HG03196 (cell line): ENCODE measurements at regions not wholly inside any gene's neighbourhood (a gene's known extent, or its start where the extent isn't known, plus 50 kb on each side); places are given as distances from the start of the nearest gene placed in this dataset.

ENCODE experiments used
- ATAC-seq: cut with Tn5 transposase; IDR thresholded peaks from one replicate; pipeline ENCODE4 v1.9.1; 2021; ENCODE audit not compliant: unreplicated experiment

GRCh38 chrX:40459571-40460158 is 121.1 kb upstream of the ATP6AP2 start:
- no peak for ATAC-seq

DNA sequence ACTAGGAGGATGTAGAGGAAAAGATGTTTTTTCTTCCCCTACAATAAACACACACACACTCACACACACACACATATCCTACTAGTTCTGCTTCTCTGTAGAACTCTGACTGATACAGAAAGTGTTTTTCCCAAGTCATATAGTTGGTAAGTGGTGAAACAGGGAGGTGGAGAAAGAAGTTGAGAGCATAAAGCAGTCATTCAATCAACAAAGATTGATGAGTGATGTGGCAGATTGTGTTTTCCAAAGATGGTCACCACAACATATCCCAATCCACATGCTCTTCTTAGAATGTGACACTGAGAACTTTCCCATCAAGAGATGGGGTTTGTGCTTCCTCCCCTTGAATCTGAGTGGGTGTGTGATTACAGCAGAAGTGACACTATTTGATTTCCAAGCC is 123.4 kb upstream of the ATP6AP2 start:
- ATAC-seq, result no peak

DNA sequence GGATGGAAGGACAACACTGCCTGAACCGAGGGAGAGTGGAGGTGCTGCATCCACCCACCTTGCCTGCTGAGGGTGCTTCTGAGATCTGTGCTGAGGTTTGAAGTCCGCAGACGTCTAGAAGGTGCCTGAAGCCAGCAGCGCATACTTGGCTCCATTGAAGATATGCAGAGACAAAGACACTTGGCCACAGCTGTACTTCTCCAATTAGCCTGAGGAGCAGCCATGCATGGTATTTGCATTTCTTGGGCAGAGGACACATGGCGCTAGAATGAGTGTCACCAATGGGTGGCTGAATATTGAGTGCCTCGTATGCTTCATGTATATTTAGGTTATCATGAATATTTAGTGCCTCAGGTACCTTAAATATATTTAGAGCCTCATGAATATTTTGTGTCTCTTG is 128.7 kb upstream of the ATP6AP2 start:
- ATAC-seq, result no peak

GRCh38 chrX:40449956-40450706 is 130.6 kb upstream of the ATP6AP2 start:
- no peak for ATAC-seq

GRCh38 chrX:40449396-40449795 is 131.4 kb upstream of the ATP6AP2 start:
- ATAC-seq, result no peak

DNA sequence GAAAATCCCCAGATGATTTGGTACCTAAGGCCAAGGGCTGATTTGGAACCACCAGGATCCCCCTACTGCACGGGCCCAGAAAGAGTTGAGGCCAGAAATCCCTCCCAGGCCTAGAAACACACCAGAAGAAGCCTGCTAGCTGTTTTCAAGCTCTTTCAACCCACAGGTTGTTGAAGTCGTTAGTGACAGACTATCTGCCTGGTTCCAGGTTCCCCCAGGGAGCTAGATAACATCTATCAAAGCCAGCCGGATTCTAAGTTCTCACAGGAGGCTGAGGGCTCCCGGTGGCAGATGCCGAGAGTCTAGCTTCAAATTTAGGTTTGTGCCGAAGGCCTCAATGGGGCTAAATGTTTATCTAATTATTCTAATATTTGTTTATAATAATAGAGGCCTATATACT is 132.0 kb upstream of the ATP6AP2 start:
- ATAC-seq, result no peak

DNA sequence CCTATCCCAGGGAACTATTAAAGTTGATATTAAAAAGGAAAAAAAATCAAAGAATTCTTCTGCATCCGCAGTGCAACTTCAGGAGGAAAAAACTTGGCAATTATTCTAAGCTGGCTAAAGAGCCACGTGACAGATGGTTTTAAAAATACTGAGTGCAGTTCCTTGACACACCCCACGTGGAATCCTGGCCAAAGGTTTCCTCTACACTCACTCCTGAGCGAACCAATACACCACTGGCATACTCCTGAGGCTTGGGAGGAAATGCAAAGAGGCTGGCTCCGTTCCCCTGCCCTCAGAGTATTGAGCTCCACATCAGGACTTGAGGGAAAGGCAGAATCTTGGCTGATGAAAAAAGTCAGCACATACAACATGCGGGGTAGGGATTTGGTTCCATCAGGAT is 133.8 kb upstream of the ATP6AP2 start:
- ATAC-seq, result no peak

GRCh38 chrX:40445691-40446090 is 135.1 kb upstream of the ATP6AP2 start:
- ATAC-seq, result no peak

DNA sequence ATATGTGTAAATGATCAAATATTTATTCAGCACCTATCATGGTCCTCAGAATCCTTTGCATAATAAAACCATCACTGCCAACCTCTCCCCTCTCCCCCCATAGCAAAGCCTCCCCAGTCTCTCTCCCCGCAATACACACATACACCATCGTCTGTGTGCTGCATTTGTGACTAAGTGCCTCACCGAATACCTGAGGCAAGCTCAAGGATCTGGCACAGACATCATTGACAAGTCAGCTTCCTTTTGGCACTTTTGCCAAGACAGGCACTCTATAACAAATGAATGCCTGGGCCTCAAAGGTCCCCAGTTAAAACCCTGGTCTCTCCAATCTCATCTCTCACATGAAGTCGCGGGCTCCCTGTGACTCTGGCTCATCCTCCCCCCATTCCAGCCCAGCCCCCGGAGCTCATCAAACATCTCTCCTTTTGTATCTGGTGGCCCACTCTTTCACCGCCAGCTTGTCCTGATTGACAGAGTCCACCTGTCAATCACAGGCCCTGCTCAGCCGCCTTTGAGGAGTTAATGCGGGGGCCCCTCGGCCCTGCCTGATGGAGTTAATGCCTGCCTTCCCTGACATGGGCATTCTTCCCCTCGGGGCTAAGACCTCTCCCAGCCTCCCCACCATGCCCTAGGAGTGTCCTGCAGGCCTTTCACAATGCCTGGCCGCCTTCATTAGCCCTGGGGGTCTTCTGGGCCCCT is 135.8 kb upstream of the ATP6AP2 start:
- ATAC-seq, result no peak

GRCh38 chrX:40444133-40444532 is 136.6 kb upstream of the ATP6AP2 start:
- ATAC-seq, result no peak

DNA sequence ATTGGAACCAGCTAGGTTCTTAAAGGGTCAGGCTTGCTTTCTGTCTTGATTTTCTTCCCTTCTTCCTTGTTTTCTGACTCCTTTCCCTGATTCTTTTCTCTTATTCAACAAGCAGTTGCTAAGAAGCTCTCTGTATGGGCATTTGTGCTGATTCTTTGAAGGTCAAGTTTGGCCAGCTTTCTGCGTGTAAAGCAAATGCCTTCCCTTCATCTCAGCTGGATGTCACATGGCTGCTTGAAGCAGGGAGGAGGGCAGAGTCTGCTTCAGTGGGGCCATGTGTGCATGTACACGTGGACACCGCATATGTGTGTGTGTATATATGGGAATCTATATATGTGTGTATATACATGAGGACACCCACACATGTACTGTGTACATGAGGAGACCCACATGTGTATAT is 139.9 kb upstream of the ATP6AP2 start:
- ATAC-seq, result no peak

GRCh38 chrX:40439625-40440532 is 140.9 kb upstream of the ATP6AP2 start:
- ATAC-seq, result no peak

GRCh38 chrX:40437348-40437747 is 143.4 kb upstream of the ATP6AP2 start:
- no peak for ATAC-seq

DNA sequence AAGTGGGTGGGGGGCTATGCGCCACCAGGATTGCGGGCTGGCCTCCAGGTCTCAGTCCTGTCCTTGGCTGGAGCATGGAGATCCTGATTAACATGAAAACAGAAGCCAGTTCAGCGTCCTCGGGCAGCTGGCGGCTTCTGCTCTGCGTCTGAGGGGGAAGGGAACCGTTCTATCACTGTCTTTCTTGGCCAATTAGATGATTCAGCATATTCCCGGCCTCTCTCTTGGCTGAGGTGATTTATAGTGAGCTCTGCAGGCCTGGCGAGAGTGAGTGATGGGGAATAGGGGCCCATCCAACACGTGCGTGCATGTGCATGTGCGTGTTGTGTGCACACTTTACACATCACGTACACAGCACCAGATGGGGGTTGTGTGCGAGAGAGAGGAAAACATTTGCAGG is 145.8 kb upstream of the ATP6AP2 start:
- no peak for ATAC-seq

GRCh38 chrX:40434443-40434842 is 146.3 kb upstream of the ATP6AP2 start:
- no peak for ATAC-seq

GRCh38 chrX:40433160-40433559 is 147.6 kb upstream of the ATP6AP2 start:
- no peak for ATAC-seq

GRCh38 chrX:40424259-40424658 is 156.5 kb upstream of the ATP6AP2 start:
- ATAC-seq, result no peak

DNA sequence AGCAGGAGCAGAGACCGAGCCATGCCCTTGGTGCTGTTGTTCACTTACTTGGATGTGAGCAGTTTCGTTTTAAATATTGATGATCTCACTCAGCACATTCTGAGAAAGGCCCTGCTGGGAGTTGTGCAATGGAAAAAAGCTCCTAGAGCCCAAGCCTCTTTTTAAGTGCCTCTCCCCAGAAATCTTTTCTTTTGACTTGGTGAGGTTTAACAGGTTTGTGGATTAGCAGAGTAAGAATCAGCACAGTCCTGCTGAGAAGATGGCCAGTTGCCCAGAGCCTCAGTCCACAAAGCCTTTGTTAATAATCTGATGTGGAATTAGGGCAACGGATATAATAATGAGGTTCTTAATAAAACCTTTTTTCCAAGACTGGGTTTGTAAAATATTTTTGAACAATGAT is 157.5 kb upstream of the ATP6AP2 start:
- no peak for ATAC-seq

GRCh38 chrX:40422021-40422420 is 158.7 kb upstream of the ATP6AP2 start:
- ATAC-seq, result no peak

DNA sequence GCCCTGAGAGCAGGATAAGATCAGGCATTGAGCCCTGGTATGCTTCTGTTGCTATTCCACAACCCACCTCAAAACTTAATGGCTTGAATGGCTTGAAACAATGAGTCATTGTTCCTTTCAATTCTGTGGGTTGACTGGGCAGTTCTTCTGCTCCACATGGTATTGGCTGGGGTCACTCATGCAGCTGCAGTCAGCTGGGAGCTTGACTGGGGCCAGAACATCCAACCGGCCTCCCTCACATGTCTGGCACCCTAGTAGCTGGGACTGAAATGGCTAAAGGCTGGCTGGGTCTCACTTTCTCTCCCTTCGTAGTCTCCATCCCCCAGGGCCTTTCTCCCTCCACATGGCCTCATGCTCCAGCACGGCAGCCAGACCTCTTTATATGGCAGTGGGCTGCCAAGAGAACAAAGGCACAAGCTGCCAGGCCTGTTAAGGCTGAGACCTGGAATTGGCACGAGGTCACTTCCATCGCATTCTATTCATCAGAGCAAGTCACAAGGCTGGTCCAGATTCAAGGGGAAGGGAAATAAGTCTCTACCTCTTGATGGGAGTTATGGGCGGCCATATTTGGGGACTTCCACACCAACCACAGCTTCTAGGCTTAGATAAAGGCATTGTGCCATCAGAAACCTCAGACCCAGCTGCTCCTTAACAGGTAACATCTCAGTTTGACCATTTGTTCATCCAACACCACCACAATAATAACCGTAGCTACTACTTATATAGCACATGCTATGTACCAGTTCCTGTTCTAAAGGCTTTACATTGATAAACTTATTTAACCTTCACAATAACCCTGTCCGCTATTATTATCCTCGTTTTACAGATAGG is 159.7 kb upstream of the ATP6AP2 start:
- peak; percentile 74 for ATAC-seq
